Activated CD4-positive, alpha-beta T cell treated with anti-CD3 and anti-CD28 coated beads, Interleukin-2, Interleukin-4, amounts not matched to agents 100 ng/mL and 50 ng/mL, durations not matched to agents 16 hours and 8 hours (primary cell): ENCODE measurements at regions not wholly inside any gene's neighbourhood (a gene's known extent, or its start where the extent isn't known, plus 50 kb on each side); places are given as distances from the start of the nearest gene placed in this dataset.
A peak's percentile ranks its signal among the peaks of the same experiment; 100 is the strongest.

Source experiments
- DNase-seq: peaks from one replicate; pipeline ENCODE4 v3.0.0-alpha.2; 2020; ENCODE audit warnings: low spot score

DNA sequence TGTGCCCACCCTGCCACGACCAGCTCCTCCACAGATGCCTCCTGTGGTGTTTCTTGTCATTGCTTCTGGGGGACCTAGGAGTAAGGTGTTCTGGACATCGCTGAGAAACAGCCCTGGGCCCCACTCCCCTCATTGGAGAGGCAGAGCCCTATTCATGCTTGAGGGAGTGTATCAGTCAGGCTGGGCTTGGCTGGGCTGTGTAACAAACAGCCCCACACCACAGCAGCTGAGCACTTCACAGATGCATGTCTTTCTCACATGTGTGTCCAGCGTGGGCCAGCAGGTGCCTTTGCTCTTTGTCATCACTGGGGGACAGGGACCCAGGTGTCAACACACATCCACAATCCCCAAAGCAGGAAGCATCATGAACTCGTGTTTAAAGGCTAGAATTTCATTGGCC is 65.1 kb upstream of the FBRSL1 start:
- no peak for DNase-seq

DNA sequence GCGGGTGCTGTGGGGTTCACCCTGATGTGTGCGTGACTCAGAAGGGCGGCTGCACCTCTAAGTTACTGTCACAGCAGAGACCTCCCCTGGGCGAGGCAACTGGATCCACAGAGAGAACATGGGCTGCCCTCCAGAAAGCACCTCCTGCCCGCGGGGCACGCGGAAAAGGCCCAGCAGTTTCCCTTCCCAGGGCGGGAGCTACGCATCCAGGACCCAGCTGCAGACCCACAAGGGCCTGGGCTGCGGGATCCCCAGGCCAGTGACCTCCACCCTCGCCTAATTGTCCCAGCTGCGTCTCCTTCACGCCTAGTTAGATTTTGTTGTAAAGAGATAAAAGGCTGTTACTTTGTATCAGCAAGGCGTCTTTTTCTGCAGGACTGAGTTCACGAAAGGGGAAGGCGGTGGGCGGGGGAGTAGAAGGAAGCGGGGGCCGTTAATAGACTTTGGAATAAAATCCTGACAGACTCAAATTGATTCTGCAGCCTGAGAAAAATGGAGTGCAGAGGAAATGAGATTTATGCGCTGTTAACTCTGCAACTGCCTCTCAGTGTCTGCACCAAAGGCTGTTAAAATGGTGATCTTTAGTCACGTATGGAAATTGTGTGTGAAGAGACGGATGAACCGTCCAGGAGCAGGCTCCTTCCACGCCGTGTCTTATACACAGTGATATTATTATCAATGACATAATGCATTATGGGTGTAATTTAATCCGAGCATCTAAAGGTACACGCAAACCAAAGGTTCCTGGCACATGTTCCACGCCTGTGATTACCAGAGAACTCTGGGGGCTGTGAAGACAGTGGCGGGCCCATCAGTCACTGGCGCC is 65.9 kb upstream of the FBRSL1 start:
- no peak for DNase-seq

DNA sequence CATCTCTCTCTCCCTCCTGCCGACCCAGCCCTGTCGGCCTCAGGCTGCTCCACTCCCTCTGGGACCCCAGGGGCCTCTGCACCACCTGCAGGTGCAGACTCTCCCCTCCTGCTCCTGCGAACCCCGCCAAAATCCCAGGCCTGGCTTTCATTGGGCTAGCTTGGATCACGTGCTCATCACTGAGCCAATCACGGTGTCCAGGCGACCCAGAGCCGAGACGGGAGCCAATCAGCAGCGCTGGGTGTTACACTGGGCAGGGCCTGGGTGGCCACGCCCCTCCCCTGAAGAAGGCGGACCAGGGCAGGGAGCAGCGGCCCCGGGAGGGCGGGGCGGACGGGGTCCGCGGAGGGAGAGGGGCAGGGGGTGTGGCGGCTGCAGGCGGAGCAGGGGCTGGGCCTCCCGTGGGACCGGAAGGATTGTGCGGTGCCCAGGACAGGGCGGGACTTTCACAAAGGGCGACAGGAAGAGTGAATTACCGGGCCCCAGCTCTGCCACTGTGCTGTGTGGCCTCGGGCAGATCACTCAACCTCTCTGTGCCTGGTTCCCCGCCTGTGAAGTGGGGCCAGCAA is 66.6 kb upstream of the FBRSL1 start:
- no peak for DNase-seq

DNA sequence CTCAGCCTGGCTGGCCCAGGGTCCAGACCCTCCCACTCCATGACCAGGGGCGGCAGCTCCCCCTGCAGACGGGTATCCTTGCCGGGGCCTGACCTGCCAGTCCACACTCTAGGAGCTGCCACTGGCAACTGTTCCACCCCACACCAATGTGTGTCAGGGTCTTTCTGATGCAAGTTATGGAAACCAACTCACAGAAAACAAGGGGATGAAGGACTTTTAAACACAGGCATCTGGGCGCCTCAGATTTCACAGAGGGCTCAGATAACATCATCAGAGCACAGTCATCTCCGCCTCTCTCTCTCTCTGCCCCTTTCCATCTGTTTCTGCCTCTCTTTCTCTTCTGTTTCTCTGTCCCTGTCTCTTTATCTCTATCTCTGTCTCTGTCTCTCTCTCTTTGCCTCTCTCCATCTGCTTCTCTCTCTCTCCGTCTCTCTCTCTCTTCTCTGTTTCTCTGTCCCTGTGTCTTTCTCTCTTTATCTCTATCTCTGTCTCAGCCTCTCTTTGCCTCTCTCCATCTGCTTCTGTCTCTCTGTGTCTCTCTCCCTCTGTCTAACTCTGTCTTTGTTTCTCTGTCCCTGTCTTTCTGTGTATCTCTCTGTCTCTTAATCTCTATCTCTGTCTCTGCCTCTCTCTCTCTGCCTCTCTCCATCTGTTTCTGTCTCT is 67.4 kb upstream of the FBRSL1 start:
- DNase-seq = no peak

DNA sequence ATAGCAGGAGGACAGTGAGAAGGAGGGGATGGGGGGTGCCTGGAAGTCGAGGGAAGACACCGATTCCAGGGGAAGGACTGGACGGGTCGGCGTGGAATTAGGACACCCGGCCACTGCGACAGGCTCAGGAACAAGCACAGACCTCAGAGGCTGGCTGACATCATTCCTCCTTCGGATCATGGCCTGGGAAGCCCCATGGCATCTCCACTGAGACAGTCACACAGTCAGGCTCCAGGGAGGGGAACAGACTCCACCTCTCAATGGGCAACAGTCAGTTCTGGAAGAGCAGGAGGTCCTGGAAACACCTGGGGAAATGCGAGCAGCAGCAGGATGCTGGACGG is 67.9 kb upstream of the FBRSL1 start:
- no peak for DNase-seq

DNA sequence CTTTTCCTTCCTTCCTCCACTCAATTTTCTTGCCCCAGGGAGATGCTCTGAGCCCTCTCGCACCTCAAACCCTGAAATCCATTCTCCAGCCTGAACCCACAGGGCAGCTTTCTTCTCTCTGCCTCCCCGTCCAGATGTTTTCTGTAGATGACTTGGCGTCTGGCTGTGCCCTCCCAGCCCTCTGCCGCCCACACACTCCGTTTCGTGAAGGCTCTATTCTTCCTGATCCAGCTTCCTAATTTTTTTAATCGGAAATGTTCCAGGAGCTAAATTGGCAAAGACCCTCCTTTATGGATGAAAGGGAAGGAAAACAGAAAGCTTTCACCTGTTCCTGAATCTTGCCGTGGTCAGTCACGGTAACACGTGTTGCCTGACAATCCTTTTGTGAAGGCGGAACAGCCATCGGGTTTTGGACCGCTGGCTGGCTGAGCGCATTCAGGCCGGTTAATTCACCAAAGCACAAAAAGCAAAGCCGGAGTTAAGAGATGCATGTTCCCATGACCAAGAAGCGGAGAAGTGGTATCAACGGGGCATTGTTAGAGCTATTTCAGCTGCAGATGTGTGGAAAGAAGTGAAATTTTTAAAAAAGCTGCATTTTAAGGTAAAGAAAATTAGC is 70.2 kb upstream of the FBRSL1 start:
- DNase-seq = no peak

DNA sequence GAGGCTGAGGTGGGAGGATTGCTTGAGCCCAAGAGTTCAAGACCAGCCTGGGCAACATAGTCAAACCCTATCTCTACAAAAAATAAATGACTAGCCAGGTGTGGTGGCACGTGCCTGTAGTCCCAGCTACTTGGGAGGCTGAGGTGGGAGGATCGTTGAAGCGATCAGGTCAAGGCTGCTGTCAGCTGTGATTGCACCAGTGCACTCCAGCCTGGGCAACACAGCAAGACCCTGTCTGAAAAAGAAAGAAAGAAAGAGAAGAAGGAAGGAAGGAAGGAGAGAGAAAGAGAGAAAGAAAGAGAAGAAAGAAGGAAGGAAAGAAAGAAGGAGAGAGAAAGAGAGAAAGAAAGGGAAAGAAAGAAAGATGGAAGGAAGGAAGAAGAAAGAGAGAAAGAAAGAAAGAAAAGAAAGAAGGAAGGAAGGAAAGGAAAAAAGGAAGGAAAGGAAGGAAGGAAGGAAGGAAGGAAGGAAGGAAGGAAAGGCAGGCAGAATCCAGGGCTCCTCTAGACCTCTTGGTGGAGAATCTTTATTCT is 71.5 kb upstream of the FBRSL1 start:
- DNase-seq = no peak

DNA sequence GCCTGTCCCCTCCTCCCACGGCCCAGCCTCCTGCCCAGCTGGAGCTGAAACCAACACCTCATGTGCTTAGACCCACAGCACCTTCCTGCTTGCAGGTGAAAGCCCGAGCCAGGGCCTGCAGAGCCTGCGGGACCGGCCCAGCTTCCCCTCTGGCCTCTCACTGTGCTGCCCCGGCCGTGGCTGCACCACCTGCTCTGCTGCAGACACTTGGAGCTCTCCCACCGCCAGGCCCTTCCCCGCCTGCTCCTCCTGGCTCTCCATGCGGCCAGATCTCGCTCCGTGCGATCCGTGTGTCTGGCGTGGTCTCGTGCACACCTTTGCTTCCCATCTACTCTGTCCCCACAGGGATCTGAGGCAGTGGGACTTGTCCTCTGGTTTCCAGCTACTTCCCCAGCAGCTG is 72.2 kb upstream of the FBRSL1 start:
- no peak for DNase-seq

DNA sequence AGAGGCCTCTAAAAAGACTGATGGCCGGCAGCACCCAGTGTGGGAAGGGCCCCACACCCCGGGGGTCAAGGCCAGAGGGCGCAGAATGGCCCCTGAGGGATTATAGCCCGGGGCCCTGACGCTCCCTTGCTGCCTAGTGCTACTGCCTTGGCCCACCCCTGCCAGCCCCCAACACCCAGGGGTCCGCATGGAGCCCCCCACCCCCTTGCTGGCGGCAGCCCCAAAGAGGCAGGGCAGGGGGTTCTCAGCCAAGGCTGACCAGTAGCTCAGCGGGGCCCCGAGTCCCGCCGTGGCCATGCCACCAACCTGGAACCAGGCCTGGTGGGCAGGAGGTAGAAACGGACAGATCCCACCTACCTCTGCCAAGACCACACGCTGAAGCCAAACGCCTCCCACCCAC is 73.1 kb upstream of the FBRSL1 start:
- no peak for DNase-seq

DNA sequence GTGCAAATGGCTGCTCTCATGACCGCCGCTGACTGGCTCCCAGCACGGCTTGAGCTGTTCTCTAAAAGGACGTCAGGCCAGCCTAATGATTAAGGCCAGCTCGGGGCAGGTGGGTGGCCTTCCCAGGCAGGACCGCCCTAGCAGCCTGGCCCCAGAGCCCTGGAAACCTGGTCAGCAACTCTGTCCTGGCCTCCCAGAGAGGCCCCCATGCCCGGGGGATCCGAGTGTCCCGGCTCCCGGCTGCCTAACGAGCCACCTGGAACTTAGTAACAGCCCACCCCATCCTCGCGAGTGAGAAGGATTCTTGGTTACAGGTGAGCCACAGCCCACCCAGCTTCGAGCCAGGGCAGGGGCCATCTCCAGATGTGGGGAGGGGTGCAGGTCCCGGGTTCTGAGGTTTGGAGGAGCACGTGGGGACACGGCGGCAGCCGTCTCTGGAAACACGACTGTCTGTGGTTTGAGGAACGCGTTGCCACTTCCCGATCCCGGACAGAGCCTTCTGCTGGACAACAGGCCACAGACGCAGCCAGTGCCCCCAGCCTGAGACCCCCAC is 73.8 kb upstream of the FBRSL1 start:
- DNase-seq = no peak

DNA sequence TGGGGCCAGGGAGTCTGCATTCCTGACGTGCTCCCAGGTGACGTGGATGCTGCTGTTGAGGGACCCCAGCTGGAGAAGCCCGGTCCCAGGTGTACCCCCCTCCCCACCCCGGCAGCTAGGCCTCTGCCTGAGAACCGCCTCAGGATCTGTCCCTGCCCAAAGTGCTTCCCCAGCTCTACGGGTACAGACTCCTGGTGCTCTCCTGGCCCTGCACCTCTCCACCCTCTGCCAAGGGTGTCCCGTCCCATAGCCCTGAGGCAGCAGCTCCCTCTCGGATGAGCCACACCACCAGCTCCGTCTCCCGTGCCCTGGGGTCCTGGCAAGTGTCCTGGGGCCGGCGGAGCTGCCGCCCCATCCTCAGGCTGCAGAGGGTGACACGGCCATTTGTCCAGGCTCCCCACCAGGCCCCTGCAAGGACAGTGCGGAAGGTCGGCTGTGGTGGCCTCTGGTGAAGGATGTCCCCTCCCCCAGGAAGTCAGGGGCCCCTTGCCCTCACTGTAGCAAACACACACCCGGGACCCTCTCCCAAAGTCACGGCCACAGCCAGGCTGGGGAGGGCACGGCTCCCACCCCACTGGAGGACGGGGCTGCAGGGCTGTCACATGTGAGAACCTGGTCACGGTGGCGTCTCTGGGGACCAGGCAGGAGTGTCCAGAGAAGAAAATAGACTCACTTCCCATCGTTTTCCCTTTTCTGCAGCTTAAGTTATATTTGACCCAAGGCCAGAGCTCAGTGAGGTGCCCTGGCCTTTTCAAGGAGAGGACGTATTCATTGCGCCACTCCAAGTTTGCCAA is 74.4 kb upstream of the FBRSL1 start:
- no peak for DNase-seq

DNA sequence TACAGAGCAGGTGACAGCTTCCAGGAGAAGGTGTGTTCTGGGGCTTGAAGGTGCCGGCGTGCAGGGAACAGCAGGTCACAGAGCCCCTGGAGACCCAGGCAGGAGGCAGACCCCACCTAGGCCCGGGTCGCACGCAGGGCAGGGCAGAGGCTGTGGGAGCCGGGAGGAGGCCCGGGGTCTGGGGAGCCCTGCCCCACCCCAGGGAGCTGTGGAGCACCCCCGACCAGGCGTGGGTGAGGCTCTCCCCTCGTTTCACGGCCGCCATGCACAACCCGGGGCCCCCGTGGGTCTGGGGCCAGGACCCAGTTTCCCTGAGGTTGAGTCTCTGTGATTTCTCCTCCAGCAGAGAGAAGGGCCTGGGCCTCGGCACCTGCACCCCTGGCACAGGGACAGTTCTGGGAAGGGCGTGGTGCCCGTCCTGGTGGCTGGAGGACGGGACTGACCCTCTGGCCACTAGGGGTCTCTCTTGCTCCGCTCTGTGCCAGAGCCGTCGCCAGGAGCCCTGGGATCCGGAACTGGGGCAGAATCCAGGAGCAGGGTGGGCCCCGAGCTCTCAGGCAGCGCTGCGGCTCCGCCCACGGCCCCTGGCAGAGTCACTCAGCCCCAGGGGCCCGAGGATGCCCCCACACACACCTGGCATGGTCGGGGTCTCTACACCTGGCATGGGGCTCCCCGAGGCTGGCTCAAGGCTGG is 75.2 kb upstream of the FBRSL1 start:
- DNase-seq = peak; percentile 82

DNA sequence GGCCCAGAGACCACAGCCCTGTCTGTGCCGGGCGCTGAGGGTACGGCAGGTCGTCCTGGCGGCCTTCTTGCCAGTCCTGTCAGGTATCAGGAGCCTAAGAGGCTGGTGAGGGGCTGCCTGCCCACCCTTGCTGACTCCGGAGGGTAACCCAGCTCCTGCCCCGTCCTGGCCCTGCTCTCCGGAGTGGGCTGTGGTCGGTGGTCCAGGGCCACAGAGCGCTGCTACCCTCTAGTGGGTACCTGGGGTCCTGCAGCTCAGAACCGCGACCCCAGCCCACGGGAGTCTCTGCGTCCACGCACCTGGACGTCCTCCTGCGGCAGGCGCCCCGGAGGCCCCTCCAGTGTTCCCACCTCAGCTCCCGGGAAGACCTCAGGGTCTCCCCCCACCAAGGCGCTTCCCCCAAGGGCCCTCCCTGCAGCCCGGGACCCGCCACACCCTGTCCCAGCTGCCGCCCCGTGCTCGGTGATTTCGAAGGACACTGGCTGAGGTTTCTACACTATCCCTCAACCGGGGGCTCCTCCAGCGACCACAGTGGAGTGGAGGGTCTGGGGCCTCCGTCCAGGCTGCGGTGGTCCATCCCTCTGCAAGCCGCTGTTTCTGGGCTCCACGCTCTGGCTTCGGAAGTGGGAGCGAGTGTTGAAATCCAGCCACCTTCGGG is 75.9 kb upstream of the FBRSL1 start:
- DNase-seq = no peak

DNA sequence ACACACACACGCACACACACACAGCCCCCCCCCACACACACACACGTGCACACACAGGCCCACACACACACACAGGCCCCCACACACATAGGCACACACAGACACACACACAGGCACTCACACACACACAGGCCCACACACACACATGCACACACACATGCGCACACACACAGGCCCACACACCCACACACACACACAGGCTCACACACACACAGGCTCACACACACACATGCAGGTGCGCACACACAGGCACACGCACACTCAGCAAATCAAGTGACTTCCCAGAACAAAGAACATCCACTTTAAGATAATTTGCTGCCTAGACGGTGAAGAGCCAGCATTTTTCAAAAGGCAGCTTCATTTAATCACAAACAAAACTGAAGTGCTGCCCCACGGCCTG is 78.5 kb upstream of the FBRSL1 start:
- DNase-seq = no peak

DNA sequence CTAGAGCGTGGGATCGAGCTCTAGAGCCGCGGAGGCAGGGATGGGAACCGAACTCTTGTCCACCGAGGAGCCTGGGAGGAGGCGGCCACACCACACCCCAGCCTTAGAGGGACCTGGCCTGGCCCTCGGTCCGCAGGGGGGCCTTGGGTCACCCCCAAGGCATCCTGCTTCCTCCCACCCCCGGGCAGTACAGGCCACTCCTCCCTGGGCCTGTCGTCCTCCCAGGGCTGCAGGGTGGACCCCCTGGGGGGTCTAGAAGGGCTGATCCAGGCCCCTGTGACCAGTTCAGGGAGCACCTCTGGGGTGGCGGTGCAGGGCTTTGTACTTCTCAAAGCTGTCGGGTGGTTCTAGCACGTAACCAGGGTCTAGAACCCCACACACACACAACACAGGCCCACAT is 79.1 kb upstream of the FBRSL1 start:
- no peak for DNase-seq

DNA sequence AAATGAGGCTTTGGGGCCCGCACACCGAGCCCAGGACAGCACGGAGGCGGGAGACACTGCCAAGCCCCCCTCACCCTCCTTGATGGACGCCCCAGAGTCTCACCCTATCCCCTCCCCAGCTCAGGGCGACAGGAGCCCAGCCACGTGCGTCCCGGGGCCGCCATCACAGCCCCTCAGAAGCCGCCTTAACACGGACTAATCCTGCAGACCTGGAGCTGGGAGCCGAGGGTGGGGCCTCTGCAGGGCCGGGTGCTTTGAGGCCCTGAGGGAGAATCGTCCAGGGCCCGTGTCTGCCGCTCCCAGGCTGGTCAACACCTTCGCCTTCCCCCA is 79.7 kb upstream of the FBRSL1 start:
- DNase-seq = no peak

DNA sequence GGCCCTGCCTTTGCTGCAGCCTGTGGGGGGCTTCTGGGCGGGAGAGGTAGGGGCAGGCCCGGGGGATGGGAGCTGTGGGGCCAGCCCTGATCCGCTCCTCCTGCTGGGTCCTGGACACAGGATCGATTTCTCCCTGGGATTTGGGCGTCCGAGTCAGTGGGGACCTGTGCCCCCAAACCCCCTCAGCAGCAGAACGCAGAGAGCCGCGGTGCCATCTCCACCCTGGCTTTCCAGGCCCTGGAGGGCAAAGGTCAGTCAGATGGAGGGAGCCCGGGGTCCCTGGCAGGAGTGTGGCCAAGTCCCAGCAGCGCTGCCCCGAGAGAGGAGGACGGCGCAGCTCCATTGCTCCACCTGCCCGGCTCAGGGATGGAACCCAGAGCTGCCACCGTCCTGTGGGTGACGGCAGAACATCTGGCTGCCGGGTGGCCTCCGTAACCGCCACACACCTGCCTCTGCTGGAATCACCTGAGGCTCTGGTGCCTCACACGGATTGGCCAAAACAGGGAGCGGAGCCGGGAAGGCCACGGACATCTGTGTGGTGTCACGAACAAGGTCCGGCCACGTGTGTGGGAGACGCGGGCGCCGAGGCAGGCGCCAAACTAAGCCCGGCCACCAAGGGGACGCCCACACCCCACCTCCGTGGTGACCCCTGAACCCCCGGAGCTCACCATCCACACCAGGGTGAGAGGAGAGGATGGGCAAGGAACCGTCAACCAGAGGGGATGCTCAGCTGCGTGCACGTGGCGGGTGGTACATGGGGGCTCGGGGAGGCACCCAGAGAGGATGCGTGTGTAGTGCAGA is 80.3 kb upstream of the FBRSL1 start:
- no peak for DNase-seq

DNA sequence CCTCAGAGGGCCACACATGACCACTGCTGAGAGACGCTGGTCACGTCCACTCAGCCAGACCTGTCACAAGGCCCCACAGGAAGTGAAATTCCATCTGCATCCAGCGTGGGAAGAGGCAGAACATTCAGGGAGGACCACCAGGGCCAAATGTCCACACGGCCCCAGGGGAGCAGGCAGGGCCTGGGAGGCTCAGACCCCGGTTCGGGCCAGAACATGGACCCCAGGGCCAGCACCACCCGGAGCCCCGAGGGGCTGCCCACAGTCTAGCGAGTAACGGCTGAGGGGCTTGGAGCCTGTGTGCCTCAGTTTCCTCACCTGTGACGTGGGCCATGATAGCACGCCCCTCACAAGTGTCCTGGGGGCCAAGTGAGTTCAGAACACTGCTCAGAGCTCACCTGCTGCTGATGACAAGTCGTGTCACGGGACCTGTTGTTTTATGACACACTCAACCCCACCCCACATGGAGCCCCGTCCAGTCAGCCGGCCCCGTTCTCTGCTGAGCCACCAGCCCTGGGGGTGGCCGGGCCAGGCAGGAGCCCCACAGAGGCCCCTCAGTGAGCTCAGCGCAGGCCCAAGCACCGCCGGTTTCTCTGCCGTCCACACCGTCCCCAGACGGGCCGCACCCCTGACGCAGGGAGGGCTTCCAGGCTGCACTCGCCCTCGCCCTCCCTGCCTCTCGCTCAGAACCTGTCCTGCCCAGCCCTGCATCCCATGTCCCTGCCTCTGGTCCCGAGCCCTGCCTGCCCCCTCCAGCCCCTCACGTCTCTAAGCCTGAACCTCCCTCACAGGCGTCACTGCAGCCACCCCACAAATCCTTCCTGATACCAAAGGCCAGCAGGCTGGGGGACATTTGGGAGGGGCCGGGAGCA is 79.5 kb upstream of the GALNT9 start:
- no peak for DNase-seq

DNA sequence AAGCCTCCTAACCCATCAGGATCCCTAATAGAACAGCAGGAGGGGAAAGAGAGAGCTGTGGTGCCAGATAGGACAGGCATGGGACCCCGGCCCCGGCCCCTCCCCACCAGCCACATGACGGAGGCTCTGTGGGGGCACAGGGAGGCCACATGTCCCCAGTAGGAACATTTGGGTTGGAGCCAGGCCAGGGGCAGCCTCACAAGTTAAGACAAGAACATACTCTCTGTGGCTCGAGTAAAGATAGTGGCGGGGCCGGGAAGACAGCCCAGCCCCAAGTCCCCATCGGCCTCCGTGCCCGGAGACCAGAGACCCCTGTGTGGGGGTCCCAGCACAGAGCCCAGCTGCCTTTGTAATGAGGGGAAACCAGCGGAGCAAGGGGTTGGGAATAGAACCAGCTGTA is 78.6 kb upstream of the GALNT9 start:
- DNase-seq = no peak
